Activated CD4-positive, alpha-beta T cell treated with anti-CD3 and anti-CD28 coated beads for 48 hours (primary cell): ENCODE measurements at regions not wholly inside any gene's neighbourhood (a gene's known extent, or its start where the extent isn't known, plus 50 kb on each side); places are given as distances from the start of the nearest gene placed in this dataset.

Experiments used
- DNase-seq: peaks from one replicate; pipeline ENCODE4 v3.0.0-alpha.2; 2020

DNA sequence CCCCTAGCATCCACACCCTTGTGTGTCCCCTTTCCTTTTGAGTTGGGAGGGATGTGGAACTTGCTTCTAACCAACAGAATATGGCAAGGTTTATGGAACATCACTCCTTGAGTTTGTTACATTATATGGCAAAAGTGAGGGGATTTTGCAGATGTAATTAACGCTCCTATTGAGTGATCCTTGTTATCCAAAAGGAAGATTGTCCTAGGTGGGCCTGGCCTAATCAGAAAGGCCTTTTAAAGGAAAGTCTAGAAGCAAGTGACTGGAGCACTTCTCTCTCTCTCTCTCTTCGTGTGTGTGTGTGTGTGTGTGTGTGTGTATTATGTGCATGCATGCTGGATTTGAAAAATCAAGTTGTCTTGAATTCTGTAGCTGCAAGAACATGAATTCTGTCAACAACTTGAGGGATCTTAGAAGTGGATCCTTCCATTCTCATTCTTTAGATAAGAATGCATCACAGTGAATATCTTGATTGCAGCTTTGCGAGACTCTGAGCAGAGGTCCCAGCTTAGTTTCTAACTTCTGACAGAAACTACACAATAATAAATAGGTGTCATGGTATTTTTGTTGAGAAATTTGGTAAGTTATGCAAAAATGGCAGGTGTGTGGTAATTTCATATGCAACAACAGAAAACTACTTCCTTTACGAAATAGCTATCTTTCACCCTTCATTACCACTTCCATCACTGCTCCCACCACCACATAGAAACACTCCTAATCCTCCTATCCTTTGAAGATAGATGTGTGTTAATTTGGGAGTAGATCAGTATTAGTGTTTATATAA, 360.9 kb upstream of the CBLB start:
- no peak for DNase-seq

DNA sequence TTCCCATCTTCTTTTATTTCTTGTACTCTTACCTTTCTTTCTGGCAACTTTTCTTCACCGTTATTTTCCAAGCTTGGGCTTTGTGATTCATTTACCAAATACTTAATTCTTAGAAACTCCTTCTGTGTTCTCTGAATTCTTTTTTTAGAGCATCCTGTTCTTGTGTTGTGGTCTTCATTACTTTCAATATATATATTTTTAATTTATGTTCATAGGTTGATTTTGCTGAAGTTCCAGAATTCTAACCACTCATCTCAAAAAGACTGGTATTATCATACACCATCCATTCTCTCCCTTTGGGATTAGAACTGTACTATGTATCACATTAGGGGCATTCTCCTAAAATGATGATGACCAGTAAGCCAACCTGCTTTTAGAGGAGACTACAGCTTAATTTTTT, 362.3 kb upstream of the CBLB start:
- DNase-seq: no peak

DNA sequence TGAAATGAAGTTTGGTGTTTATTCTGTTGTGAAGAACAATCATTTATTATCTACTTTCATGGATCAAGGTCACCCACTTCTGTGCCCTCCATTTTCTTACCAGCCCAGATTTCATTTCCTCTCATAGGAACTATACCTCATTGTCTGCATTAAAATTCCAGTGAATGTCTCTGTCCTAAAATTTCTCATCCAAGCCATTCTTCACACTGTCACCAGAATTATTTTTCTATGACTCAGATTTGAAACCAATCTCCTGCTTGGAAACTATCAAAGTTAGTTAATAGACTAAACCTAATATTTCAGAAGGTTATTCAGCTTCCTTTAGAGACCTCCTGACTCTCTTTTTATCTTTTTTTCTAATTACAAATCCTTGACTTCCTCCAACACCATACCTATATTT, 364.1 kb upstream of the CBLB start:
- DNase-seq: no peak

DNA sequence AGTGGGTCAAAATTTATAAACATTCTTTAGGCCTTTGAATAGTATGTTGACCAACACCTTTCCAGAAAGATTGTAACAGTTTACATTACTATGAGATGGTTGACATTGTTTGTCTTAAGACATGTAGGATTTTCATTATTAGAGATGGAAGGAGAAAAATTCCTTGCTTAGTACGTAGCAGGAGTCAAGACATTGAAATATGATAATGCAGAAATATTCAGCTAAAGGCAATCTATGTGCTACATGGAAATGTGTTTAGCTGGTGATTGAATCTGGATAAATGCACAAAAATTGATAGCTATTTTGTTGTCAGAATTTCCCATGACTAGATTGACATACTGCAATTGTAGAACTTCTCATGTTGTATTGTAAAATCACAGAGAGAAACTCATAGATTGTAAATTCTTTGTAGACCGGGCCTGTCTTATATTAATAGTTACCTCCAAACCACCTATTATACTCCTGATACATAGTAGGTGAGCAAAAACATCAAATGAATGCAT, 370.4 kb upstream of the CBLB start:
- no peak for DNase-seq

DNA sequence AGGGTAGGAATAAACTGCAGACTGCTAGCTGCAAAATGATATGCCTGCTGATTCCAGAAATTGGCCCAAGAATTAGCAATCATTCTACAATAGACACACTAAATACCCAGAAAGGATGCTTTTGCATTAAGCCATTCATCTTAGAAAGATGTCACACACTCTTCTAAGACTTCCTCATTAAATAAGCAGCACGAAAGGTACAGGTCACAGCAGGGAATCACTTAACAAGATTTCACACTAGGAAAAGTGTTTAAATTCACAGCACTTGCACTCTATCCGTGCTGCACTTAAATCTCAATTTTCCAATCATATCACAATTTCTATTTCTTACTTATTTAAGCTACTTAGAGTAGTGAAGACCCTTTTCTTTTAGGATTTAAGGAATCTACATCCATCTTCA, 372.8 kb upstream of the CBLB start:
- no peak for DNase-seq

DNA sequence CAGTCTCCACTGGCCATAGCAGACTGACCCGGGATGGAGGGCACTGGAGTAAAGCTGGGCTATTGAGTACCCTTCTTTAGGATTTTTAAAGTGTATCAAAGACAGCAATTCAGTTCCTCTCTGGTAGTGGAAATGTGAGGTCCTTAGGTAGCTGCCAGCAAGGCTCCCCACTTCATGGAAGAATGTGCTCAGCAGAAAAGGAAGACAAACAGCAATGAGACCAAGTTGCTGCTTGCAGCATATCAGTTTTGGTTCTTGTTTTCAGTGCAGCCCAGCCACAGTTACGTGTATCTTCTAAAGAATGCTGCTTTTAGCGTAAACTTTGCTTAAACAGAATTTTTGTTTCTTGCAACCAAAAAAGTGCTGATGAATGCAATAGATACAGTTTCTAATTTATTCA, 374.0 kb upstream of the CBLB start:
- DNase-seq: no peak

DNA sequence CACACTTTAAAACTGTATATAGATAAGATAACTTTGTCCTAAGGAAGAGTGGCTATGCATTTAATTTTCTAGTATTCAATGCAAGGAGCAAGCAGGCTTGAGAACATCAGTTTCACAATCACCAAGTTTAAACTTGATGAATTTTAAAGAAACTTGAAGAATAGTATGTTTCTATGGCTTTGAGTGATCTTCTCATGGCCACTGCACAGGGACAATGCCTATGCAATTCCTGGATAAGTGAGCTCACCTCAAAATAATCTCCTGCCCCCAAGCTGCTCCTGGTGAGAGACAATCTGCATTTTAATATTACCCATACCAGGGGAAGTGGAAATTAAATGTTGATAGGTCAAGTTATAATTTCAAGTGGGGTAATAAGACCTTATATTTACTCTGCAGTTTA, 376.6 kb upstream of the CBLB start:
- no peak for DNase-seq

DNA sequence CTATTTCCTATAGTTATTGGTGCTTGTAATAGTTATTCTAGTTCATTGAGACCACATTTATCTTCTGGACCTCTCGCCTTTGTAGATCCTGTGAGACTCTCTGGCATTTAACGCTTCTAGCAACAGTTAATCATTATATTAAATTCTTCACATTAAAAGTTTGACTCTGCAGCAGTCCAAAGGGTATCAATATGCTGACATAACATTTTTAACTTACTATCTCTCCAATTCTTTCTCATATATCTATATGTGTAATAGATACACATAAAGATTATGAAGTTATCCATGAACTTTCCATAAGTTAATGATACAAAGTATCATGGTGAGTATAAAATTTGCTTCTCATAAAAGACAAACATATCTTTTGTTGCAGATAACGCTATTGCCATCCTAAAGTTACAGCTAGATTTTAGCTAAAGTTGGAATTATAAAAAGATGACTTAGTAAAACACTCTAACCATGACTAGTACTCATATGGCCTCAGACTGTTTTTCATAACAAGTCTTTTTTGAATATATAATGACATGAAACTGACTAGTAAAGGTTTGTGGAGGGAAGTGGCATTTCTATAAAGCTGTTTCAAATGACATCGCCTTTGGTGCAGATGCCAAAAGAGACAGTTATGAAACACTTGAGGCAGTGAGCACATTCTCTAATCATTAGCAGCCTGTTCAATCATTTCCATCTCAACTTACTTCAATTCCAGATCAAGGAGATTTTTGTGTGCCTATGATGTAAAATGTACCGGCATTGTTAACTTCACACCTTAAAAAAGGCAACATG, 379.3 kb upstream of the CBLB start:
- DNase-seq: no peak

DNA sequence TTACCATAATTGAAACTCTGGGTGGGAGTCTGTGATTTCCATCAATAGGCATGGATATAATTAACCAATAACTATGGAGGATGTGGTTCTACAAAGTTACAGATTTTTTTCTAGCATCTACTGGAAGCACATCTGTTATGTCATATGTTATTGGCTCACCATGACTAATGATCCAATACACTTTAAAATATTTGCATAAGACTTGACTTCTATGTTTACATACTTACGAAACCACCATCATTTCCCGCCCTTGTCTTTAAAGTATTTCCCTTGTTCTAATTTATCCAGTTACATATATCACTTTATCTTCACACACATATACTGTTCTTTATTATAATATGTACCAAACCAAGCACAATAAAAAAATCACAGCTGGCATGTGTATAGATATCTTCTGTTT, 380.3 kb upstream of the CBLB start:
- DNase-seq: no peak

DNA sequence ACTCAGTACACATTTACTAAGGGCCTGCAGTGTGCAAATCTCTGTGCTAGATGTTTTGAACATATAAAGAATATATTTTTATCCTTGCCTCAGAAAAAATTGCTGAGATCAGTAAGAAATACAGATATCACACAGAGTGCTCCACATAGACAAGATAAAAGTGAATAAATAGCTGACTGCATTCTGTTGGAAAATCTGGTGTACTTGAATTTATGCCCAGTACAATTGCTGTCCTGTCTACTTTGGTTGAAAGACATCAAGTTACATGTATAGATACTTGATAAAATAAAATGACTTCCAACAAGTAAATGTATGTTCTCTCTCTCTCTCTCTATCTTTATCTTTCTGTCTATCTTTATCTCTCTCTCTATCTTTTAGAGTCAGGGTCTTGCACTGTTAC, 381.2 kb upstream of the CBLB start:
- no peak for DNase-seq

DNA sequence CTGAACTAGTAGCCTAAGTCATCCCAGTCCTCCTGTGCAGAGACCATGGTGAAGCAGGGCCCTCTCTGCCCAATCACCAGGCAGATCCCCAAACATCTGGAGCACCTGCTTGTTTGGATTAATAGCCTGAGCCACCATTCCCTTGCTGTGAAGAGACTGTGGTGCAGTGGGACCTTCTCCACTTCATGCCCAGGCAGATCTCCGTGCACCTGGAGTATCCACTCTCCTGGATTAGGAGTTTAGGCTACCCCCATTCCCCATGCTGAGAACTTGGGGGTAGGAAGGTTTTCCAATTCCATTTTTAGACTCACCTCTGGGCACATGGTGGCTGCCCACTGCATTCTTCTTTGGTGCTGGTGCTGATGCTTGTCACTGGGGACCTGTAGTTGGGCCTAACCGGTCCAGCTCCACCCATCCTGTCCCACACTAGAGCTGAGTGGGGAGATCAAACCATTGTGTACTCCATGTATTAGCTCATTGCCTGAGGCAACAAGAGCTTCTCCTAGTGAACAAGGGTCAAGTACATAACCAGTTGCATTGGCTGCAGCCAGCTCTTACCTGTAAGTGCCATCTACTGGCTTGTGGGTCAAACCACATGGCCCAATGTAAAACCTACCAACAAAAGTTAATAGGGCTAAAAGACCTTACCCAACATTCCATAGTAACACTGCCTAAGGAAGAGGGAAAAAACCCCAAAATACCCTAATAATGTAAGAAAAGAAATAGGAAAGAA, 382.5 kb upstream of the CBLB start:
- DNase-seq: no peak

DNA sequence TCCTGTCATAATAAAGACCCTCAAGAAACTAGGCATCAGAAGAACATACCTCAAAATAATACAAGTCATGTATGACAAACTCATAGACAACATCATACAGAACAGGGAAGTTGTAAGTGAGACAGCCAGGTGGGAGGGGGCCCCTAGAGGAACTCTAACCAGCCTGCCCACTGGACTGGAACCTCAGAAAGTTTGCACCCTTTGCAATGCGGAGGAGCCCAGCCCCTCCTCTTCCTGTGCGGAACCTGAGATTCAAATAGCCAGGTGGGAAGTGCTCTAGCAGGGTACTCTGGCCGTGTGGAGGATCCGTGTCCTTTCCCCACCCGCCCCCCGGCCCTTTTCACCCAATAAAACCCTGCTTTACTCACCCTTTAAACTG, 387.0 kb upstream of the CBLB start:
- no peak for DNase-seq

DNA sequence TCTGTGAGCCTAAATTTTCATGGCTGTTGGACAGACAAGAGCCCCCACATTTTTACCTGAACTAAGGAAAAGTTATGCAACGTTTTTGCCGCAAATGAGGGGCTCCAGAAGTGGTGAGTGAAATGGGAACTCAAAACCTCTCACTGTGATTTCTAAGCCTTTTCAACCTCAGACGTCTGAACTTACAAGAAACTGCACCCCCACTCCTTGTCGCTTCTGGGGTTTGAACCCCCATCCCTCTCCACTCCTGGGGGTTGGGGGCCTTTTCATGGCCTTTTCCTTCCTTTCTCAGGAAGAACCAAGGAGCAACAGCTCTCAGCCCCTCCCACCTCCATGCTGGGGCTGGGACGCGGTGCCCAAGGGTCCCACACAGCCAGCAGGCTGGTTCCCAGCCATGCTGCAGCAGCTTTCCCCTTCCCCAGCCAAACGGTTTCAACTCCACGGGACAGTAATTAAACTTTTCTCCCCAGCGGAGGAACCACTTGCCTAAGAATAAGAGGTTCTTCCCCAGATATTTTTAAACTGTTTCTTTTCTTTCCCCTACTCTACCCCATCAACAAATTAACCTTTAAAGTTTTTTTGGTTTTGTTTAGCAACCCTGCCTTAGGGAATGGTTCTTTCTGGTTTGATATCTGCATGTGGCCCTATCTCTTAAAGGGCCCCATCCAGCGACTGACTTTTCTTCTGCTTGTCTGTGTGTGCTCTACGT, 387.6 kb upstream of the CBLB start:
- DNase-seq: no peak

DNA sequence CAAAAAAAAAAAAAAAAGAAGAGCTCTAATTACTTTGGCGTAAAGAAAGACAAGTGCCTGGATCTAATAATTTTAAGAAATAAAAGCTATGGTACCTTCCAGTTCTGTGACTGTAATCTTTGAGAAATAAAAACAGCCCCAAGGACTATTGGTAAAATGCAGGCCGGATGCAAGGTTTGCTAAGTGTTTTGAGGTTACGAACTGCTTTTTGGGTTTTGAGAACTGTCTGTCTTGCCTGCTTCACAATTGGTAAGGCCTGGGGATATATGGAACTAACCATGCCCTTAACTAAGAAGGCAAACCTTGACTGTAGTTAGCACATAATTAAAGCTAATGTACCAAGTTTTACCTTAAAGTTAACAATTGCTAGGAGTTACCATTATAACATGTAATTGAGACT, 388.4 kb upstream of the CBLB start:
- no peak for DNase-seq

DNA sequence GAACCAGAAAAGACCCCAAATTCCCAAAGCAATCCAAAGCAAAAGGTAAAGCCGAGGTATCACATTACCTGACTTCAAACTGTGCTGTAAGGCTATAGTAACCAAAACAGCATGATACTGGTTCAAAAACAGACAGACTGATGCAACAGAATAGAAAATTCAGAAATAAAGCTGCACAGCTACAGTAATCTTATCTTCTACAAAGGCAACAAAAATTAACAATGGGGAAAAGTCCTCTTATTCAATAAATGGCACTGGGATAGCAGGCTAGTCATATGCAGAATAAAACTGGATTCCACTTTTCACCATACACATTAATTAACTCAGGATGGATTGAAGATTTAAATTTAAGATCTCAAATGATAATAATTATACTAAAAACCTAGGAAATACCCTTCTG, 392.6 kb upstream of the CBLB start:
- no peak for DNase-seq

DNA sequence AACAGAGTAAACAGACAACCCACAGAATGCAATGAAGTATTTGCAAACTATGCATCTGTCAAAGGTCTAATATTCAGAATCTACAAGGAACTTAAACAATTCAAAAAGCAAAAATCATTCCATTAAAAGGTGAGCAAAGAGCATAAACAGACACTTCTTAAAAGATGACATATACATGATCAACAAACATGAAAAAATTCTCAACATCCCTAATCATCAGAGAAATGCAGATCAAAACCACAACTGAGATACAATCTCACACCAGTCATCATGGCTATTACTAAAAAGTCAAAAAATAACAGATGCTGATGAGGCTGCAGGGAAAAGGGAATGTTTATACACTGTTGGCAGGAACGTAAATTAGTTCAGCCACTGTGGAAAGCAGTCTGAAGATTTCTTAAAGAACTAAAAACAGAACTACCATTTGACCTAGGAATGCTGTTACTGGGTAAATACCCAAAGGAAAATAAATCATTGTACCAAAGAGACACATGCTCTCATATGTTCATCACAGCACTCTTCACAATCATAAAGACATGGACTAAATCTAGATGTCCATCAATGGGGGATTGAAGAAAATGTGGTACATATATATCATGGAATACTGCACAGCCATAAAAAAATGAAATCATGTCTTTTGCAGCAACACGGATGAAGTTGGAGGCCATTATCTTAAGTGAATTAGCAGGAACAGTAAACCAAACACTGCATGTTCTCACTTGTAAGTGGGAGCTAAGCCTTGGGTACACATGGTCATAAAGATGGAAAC, 393.3 kb upstream of the CBLB start:
- DNase-seq: no peak

DNA sequence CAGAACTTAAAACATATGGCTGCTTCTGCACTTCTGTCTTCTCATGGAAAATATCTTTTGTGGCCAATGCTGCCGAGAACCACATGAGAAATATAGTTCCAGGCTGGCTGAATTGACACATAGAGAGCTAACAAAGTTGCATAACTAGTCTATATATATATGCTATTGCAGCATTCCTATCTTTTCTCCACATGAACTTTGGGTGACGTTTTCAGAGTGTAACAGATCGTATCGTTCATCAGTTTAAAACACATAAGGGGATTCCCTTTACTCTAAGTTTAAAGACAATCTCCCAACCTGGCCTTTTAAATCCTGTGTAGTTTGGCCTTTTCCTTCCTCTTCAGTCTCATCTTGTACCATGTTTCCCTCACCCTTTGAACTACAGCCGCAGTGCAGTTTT, 394.2 kb upstream of the CBLB start:
- no peak for DNase-seq

DNA sequence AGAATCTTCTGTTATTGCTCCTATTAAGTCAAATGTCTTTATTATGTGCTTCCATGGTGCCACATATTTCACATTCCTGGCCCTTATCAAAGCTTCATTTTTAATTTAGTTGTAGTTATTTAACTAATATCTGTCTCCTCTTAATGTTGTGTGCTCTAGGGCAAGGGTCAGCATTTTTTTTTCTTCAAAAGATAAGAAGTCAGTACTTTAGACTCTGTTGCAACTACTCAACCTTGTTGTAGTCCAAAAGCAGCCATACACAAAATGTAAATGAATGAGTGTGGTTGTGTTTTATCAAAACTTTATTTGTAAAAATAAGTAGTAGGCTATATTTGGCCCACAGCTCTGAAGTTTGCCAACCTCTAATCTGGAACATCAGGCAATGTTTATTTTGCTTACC, 394.7 kb upstream of the CBLB start:
- no peak for DNase-seq

DNA sequence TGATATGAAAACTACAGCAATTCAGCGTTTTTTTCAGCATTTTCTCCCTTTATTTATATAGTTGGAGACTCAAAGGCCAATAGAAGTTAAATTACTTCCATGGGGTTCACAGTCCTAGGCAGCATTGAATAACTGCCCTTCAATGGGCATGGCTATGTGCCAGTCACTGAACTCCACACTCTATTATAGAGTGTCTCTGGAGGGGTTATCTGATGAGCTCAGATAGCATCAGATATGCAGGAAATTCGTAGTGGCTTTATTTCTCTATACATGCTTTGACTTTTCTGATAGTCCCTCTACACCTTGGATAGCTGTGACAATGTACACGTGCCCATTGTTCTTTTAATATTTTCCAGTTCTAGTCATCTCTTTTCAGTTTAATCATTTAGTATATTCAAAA, 396.9 kb upstream of the CBLB start:
- no peak for DNase-seq

DNA sequence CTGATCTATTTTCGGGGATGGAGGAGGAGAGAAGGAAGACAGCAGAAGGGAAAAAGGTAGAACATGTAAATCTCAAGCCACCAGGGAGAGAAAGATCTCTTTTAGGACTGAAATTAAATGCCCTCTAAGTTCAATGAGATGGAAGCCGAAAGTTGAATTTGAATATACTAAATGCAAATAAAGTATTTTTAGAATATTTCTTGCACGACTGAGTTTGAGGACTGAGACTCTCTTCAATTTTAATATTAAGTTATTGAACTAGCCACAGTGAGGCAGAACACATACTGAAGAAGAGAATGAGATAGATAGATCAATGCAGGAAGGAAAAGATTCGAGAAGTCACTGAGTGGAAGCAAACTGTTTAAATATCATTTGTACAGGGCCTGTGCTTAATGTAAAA, 399.9 kb upstream of the CBLB start:
- no peak for DNase-seq

DNA sequence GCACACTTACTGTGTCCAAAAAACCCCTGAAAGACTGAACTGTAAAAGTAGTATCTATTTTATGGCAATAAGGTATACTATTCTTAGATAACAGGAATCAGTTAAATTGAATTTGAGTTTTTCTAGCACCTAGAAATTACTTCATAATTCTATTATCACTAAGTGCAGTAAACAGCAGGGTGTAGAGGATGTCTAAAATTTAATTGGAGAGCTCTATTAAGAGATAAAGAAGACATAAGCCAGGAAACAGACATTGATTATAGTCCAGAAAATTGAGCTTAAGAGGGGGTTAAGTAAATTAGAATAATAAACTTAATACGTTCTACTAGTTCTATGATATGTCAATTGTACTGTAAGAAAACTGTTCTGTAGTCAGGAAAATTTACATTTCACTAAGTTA, 403.5 kb upstream of the CBLB start:
- DNase-seq: no peak

DNA sequence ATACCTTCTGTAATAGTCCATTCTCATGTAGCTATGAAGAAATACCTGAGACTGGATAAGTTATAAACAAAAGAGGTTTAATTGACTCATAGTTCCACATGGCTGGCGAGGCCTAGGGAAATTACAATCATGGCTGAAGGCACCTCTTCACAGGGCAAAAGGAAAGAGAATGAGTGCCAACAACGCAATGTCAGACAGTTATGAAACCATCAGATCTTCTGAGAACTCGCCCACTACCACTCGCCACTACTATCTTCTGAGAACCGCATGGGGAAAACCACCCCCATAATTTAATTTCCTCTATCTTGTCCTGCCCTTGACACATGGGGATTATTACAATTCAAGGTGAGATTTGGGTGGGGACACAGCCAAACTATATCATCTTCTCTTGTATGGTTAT, 406.8 kb upstream of the CBLB start:
- no peak for DNase-seq
